Pancreas (tissue), 10 donors: ENCODE measurements at regions not wholly inside any gene's neighbourhood (a gene's known extent, or its start where the extent isn't known, plus 50 kb on each side); places are given as distances from the start of the nearest gene placed in this dataset.
"Not testable (repeated sequence)": the region's sequence is repeated elsewhere in the genome, so short reads cannot be mapped to it uniquely, and the experiment has no call there.

Experiments used
- ATAC-seq, 4 donors: fragments of 200-7000 bp; cut with Tn5 transposase; one replicate each; pipeline versions ENCODE4 v1.8.0 to v1.9.1; 2020; ENCODE audit warnings: mild to moderate bottlenecking in 4 of 4, moderate library complexity in 4 of 4
- DNase-seq, 6 donors: peaks; one replicate each; pipeline ENCODE4 v3.0.0-alpha.2; 2020
- FAIRE-seq: peaks from 2 replicates; lab custom pipeline; 2012; peaks lifted over from hg19 to GRCh38; lab: Jason Lieb, UNC
- H3K27ac ChIP-seq, 4 donors: fragments of 200-600 bp; sonication (generic); 1 replicate in 3 of 4; 2 replicates in 1 of 4; pipeline versions ENCODE4 v1.5.0 to v1.8.0; 2020
- H3K27me3 ChIP-seq, 4 donors: fragments of 200-600 bp; one replicate each; pipeline ENCODE4 v1.8.0; 2021
- H3K36me3 ChIP-seq, 3 donors: fragments of 200-600 bp; sonication (generic) in 1 of 3; one replicate each; pipeline versions ENCODE4 v1.5.0 to v1.8.0; 2020 to 2021
- H3K4me1 ChIP-seq, 3 donors: fragments of 200-600 bp; one replicate each; pipeline ENCODE4 v1.8.0; 2021
- H3K4me3 ChIP-seq, 4 donors: fragments of 200-600 bp; sonication (generic) in 2 of 4; one replicate each; pipeline versions ENCODE4 v1.5.0 to v1.8.0; 2020 to 2021
- H3K9me3 ChIP-seq, 4 donors: fragments of 200-600 bp; one replicate each; pipeline ENCODE4 v1.8.0; 2021
- CTCF ChIP-seq, 4 donors: fragments of 200-600 bp; sonication (generic) in 3 of 4; IDR thresholded peaks; one replicate each; pipeline versions ENCODE4 v1.5.0 to v1.8.0; 2021; ENCODE audit warnings: antibody characterized with exemption in 4 of 4
- WGBS, 2 donors: extraction: QIAGEN DNeasy Blood & Tissue Kit; methylation state at CpG; one replicate each; pipeline ENCODE4 v1.1.7; 2013; 5-methylcytosine and 5-hydroxymethylcytosine counted together
- intact Hi-C, 3 donors: fragments of 100-400 bp; cut with DNase I; formaldehyde crosslinking; loops; one replicate each; pipeline versions ENCODE4 v1.11.1 to v1.14.2; 2022
- donor health status: healthy with polysubstance abuse.
- donor health status: DM: no; HTN: no; CAD: no; lungs with moderate emphysema.
- donor health status: DM: no; HTN: no; CAD: no.
- donor health status: control.
- donor health status: control.
- donor health status: Bipolar disorder and iron deficiency.
- donor health status: DM: yes; HTN: yes; CAD: no.
- donor health status: DM: no; HTN: no; CAD: no.
- donor health status: DM: no; HTN: no; CAD: no.
- donor health status: DM: yes; HTN: yes; CAD: no.

GRCh38 chr5:99060306-99061261, 131.8 kb upstream of the CHD1 start:
- intact Hi-C loops = no loop called here
- Histone ChIP-seq H3K9me3 (no peaks in the 10 kb centered on the region), H3K36me3 (no peaks in the 10 kb centered on the region), H3K4me3 (no peak overlapping the region), H3K27me3 (peaks cover 0 to 9% (median 2%) of the 10 kb centered on the region in 4 donors), H3K4me1 (no peaks in the 10 kb centered on the region), H3K27ac (no peak overlapping the region)
- DNase-seq (peak in 5 of 6 donors; percentile 34 to 89 (median 68)), ATAC-seq (peak; percentile 68 to 89 (median 84)), FAIRE-seq (peak; percentile 81)
- WGBS, 2 donors = 14 to 19% methylated on average over 13 of the region's 13 CpGs
- TF ChIP-seq CTCF (IDR thresholded peaks at IDR 0.05) = peak; percentile 73 to 87 (median 80)

GRCh38 chr5:99059685-99060084, 130.9 kb upstream of the CHD1 start:
- no peak overlapping the region for H3K4me3 ChIP-seq
- no peaks in the 10 kb centered on the region for H3K4me1 ChIP-seq
- DNase-seq (no peak), ATAC-seq (no peak), FAIRE-seq (peak; percentile 26)
- TF ChIP-seq CTCF (IDR thresholded peaks at IDR 0.05) = no peak
- peaks cover 0 to 9% (median 2%) of the 10 kb centered on the region in 4 donors for H3K27me3 ChIP-seq
- no peaks in the 10 kb centered on the region for H3K36me3 ChIP-seq
- no peak overlapping the region for H3K27ac ChIP-seq
- H3K9me3 ChIP-seq = no peaks in the 10 kb centered on the region
- intact Hi-C loops = no loop called here

DNA sequence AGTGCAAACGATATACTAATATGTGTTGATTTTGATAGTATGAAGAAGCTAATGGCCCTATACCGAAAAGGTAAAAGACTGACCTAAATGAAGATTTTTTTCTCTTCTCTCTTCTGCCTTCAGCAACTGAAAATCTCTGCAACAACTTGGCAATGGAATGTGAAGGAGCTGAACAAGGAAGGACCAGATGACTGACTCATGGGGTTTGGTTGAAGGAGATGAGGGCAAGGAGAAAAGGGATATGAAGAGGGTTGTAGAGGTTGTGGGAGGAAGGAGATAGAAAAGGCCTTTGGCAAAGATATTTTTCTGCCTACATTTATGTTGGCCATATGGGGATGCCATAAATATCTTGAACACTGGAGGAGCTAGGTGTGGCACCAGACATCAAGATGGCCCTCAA, 129.7 kb upstream of the CHD1 start:
- DNase-seq (no peak), FAIRE-seq (no peak), ATAC-seq (no peak)
- no peak for TF ChIP-seq CTCF (IDR thresholded peaks at IDR 0.05)
- 79 to 85% methylated on average over 2 of the region's 2 CpGs for WGBS, 2 donors
- Histone ChIP-seq H3K9me3 (no peaks in the 10 kb centered on the region), H3K36me3 (no peaks in the 10 kb centered on the region), H3K27me3 (peaks cover 0 to 9% (median 2%) of the 10 kb centered on the region in 4 donors), H3K4me1 (no peaks in the 10 kb centered on the region), H3K4me3 (no peak overlapping the region), H3K27ac (no peak overlapping the region)
- intact Hi-C loops = no loop called here

DNA sequence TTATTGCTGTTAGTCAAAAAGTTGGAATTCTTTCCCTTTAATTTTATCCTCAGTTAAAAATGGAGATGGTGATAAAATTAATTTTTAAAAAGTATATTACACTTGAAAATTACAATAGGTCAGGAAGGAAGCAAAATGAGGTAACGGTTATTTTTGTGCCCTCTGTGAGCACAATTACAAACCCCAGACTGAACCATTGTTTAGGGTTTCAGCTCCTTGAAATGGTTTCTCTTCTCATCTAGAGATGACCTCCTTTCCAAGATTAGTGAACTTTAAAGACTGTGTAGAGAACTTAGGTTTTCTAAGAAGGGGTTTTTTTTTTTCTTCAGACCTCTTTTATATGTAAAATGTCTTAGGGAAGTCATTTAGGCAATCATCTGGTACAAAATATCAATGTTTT, 126.2 kb upstream of the CHD1 start:
- DNase-seq (no peak), FAIRE-seq (no peak), ATAC-seq (no peak)
- H3K27ac ChIP-seq = no peak overlapping the region
- WGBS, 2 donors = 88% methylated on average over 1 of the region's 1 CpG
- H3K36me3 ChIP-seq = no peaks in the 10 kb centered on the region
- intact Hi-C loops = no loop called here
- no peaks in the 10 kb centered on the region for H3K4me1 ChIP-seq
- H3K4me3 ChIP-seq = no peak overlapping the region
- H3K9me3 ChIP-seq = no peaks in the 10 kb centered on the region
- peaks cover 0 to 3% (median 1%) of the 10 kb centered on the region in 4 donors for H3K27me3 ChIP-seq
- no peak for TF ChIP-seq CTCF (IDR thresholded peaks at IDR 0.05)

DNA sequence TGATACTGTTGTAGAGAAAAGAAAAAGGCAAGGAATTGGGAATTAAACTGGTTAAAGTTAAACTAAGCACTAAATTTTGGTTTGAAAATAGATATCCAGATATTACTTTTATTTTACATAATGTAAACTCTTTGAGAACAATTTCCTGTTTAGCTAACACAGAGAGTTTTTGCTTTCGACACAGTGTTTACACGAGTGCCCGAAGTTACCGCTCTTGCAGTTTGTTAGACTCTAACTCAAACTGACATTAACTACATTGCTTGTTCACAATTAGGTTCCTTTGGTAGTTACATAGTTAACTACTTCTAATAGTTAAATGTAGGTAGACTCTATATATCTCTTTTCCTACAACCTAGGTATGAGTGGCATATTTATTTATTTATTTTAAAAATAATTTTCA, 117.1 kb upstream of the CHD1 start:
- Histone ChIP-seq H3K27ac (no peak overlapping the region), H3K4me3 (no peak overlapping the region), H3K9me3 (no peaks in the 10 kb centered on the region), H3K27me3 (no peaks in the 10 kb centered on the region), H3K4me1 (peaks cover 0 to 4% (median 0%) of the 10 kb centered on the region in 3 donors), H3K36me3 (no peaks in the 10 kb centered on the region)
- no peak for ATAC-seq
- intact Hi-C loops = no loop called here
- 45 to 51% methylated on average over 4 of the region's 4 CpGs for WGBS, 2 donors
- no peak for TF ChIP-seq CTCF (IDR thresholded peaks at IDR 0.05)
- DNase-seq = no peak
- no peak for FAIRE-seq

DNA sequence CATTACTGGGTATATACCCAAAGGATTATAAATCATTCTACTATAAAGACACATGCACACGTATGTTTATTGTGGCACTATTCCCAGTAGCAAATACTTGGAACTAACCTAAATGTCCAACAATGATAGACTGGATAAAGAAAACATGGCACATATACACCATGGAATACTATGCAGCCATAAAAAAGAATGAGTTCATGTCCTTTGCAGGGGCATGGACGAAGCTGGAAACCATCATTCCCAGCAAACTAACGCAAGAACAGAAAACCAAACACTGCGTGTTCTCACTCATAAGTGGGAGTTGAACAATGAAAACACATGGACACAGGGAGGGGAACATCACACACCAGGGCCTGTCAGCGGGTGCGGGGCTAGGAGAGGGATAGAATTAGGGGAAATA, 114.5 kb upstream of the CHD1 start:
- H3K27ac ChIP-seq, H3K9me3 ChIP-seq, DNase-seq, intact Hi-C loops, H3K4me1 ChIP-seq, ATAC-seq, H3K4me3 ChIP-seq, H3K27me3 ChIP-seq, FAIRE-seq, H3K36me3 ChIP-seq: not testable (repeated sequence)
- 84 to 92% methylated on average over 6 of the region's 6 CpGs for WGBS, 2 donors
